ENCODE measurements at regions not wholly inside any gene's neighbourhood (a gene's known extent, or its start where the extent isn't known, plus 50 kb on each side); places are given as distances from the start of the nearest gene placed in this dataset.

DNA sequence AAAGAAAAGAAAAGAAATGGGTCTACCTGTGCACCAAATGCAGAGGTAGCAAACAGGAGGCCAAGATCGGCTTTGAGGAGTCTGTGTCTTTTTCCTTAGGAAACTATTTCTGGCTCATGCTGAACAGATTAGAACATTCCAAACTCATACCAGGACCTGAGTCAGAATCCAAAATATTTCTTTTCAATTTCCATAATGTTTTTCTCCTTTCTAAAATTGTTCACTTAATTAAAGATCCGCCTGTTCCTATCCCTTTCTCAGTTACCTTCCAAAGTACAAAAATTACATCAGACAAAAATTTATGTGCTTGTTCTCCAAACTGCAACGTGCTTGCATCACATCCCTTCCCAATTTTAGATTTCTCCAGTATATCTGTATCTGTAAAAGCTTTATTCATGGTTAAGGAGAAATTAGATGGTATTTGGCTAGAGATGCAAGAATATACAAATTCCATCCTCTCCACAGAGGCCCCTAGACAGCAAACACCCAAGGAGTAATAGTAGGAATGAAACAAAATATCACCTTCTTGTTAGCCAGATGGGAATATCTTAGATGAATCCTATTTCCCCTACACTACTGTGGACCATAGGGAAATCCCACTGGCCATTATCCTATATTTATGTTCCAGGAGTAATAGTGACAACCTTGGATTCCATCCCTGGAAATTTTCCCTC, 130.6 kb downstream of the LNPK start:
- no peak for TF ChIP-seq POLR2AphosphoS5 (IDR thresholded peaks at IDR 0.05; ENCODE audit: insufficient read depth, low read depth, low read length)
- no peak for TF ChIP-seq POLR2A (IDR thresholded peaks at IDR 0.05; ENCODE audit: low read depth, low read length)
- TF ChIP-seq, protein P1, sequence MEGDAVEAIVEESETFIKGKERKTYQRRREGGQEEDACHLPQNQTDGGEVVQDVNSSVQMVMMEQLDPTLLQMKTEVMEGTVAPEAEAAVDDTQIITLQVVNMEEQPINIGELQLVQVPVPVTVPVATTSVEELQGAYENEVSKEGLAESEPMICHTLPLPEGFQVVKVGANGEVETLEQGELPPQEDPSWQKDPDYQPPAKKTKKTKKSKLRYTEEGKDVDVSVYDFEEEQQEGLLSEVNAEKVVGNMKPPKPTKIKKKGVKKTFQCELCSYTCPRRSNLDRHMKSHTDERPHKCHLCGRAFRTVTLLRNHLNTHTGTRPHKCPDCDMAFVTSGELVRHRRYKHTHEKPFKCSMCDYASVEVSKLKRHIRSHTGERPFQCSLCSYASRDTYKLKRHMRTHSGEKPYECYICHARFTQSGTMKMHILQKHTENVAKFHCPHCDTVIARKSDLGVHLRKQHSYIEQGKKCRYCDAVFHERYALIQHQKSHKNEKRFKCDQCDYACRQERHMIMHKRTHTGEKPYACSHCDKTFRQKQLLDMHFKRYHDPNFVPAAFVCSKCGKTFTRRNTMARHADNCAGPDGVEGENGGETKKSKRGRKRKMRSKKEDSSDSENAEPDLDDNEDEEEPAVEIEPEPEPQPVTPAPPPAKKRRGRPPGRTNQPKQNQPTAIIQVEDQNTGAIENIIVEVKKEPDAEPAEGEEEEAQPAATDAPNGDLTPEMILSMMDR (IDR thresholded peaks at IDR 0.05; ENCODE audit: extremely low read depth in 1 of 2, insufficient read depth in 1 of 2, low read depth in 1 of 2, low read length in 2 of 2) = no peak
- no peak for TF ChIP-seq MYC (IDR thresholded peaks at IDR 0.05; ENCODE audit: low read depth, low read length)
- TF ChIP-seq EZH2 (IDR thresholded peaks at IDR 0.05; ENCODE audit: borderline replicate concordance, low read depth, low read length, severe bottlenecking) = no peak
- TF ChIP-seq GATA2 (IDR thresholded peaks at IDR 0.05; ENCODE audit: insufficient read depth, insufficient read length, low read depth, low read length) = no peak

Measured in endothelial cell of umbilical vein (primary cell).